ENCODE measurements at regions not wholly inside any gene's neighbourhood (a gene's known extent, or its start where the extent isn't known, plus 50 kb on each side); places are given as distances from the start of the nearest gene placed in this dataset.

GRCh38 chr5:159825551-159826051, 90.7 kb upstream of the ADRA1B start:
- peak in 2 of 3 experiments; percentile 15 to 27 for DNase-seq

GRCh38 chr5:159826351-159827214, 89.7 kb upstream of the ADRA1B start:
- DNase-seq, result no peak

GRCh38 chr5:159827861-159828260, 88.4 kb upstream of the ADRA1B start:
- no peak for DNase-seq

- no peak for DNase-seq
Measured at GRCh38 chr5:159832073-159832472, 84.2 kb upstream of the ADRA1B start.

- no peak for DNase-seq
Measured at GRCh38 chr5:159833088-159833487, 83.2 kb upstream of the ADRA1B start.

- no peak for DNase-seq
Measured at GRCh38 chr5:159833846-159834245, 82.4 kb upstream of the ADRA1B start.

GRCh38 chr5:159835548-159835947, 80.7 kb upstream of the ADRA1B start:
- no peak for DNase-seq

- no peak for DNase-seq
Measured at GRCh38 chr5:159836691-159837090, 79.6 kb upstream of the ADRA1B start.

GRCh38 chr5:159837860-159838259, 78.4 kb upstream of the ADRA1B start:
- DNase-seq, result no peak

GRCh38 chr5:159838551-159839222, 77.6 kb upstream of the ADRA1B start:
- no peak for DNase-seq

- DNase-seq, result no peak
Measured at GRCh38 chr5:159844267-159845121, 71.8 kb upstream of the ADRA1B start.

GRCh38 chr5:159849437-159850083, 66.7 kb upstream of the ADRA1B start:
- DNase-seq, result no peak

GRCh38 chr5:159850160-159850559, 66.1 kb upstream of the ADRA1B start:
- DNase-seq, result no peak

GRCh38 chr5:159851053-159851452, 65.2 kb upstream of the ADRA1B start:
- DNase-seq, result no peak

- no peak for DNase-seq
Measured at GRCh38 chr5:159854916-159855315, 61.4 kb upstream of the ADRA1B start.

- no peak for DNase-seq
Measured at GRCh38 chr5:159855476-159856191, 60.6 kb upstream of the ADRA1B start.

GRCh38 chr5:159858871-159859270, 57.4 kb upstream of the ADRA1B start:
- DNase-seq, result no peak

- no peak for DNase-seq
Measured at GRCh38 chr5:159861086-159861485, 55.2 kb upstream of the ADRA1B start.

- no peak for DNase-seq
Measured at GRCh38 chr5:159864885-159865691, 51.2 kb upstream of the ADRA1B start.

GRCh38 chr5:159866093-159866492, 50.2 kb upstream of the ADRA1B start:
- no peak for DNase-seq
